Vagina (tissue), 2 donors: ENCODE measurements at regions not wholly inside any gene's neighbourhood (a gene's known extent, or its start where the extent isn't known, plus 50 kb on each side); places are given as distances from the start of the nearest gene placed in this dataset.

Experiments
- POLR2A ChIP-seq, 2 donors: fragments of 450-650 bp; IDR thresholded peaks; one replicate each; pipeline ENCODE4 v1.6.1; 2017; ENCODE audit warnings: antibody characterized with exemption in 2 of 2, mild to moderate bottlenecking in 2 of 2, moderate library complexity in 2 of 2
- TF ChIP-seq, protein P1 (sequence below), 3 experiments: fragments of 450-650 bp in 2 of 3; fragments of 200-600 bp in 1 of 3; sonication (generic) in 1 of 3; IDR thresholded peaks; one replicate each; pipeline ENCODE4 v1.5.1; 2017 to 2019; ENCODE audit warnings: antibody characterized with exemption in 3 of 3, mild to moderate bottlenecking in 2 of 3, moderate library complexity in 2 of 3

DNA sequence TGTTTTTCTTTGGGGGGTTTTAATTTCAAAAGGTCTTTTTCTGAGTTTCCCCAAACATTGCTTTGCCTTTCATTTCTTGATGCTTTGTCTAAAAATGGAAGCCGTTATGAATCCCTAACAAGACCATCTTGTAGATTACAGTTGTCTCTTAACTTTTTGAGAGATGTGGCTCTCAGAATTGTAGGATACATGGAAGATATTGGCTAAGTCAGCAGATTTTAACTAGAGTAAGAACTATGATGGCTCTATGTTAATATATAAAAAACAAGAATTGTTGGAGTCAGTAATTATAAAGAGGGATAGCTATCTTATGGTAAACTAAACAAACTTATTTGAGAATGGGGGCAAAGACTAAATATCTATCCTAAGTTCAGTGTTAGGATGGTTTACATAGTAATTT lies 96.6 kb upstream of the HS3ST5 start:
- TF ChIP-seq, protein P1, sequence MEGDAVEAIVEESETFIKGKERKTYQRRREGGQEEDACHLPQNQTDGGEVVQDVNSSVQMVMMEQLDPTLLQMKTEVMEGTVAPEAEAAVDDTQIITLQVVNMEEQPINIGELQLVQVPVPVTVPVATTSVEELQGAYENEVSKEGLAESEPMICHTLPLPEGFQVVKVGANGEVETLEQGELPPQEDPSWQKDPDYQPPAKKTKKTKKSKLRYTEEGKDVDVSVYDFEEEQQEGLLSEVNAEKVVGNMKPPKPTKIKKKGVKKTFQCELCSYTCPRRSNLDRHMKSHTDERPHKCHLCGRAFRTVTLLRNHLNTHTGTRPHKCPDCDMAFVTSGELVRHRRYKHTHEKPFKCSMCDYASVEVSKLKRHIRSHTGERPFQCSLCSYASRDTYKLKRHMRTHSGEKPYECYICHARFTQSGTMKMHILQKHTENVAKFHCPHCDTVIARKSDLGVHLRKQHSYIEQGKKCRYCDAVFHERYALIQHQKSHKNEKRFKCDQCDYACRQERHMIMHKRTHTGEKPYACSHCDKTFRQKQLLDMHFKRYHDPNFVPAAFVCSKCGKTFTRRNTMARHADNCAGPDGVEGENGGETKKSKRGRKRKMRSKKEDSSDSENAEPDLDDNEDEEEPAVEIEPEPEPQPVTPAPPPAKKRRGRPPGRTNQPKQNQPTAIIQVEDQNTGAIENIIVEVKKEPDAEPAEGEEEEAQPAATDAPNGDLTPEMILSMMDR (IDR thresholded peaks at IDR 0.05) = no peak
- TF ChIP-seq POLR2A (IDR thresholded peaks at IDR 0.05) = no peak
